GM21526 (cell line): ENCODE measurements at regions not wholly inside any gene's neighbourhood (a gene's known extent, or its start where the extent isn't known, plus 50 kb on each side); places are given as distances from the start of the nearest gene placed in this dataset.
"Not testable (repeated sequence)": the region's sequence is repeated elsewhere in the genome, so short reads cannot be mapped to it uniquely, and the experiment has no call there.

Experiments used
- ATAC-seq: cut with Tn5 transposase; IDR thresholded peaks from one replicate; pipeline ENCODE4 v1.9.1; 2021; ENCODE audit warnings: moderate library complexity; ENCODE audit not compliant: unreplicated experiment, low FRiP score

- ATAC-seq: no peak
Measured at GRCh38 chr6:20263059-20263458, 50.8 kb upstream of the MBOAT1 start.

- ATAC-seq: no peak
Measured at GRCh38 chr6:20265842-20266241, 53.6 kb upstream of the MBOAT1 start.

- ATAC-seq: no peak
Measured at GRCh38 chr6:20266851-20267608, 54.8 kb upstream of the MBOAT1 start.

- ATAC-seq: no peak
Measured at GRCh38 chr6:20269181-20269580, 56.9 kb upstream of the MBOAT1 start.

GRCh38 chr6:20271818-20272217, 59.5 kb upstream of the MBOAT1 start:
- no peak for ATAC-seq

GRCh38 chr6:20274137-20274536, 61.9 kb upstream of the MBOAT1 start:
- ATAC-seq: no peak

GRCh38 chr6:20275837-20276236, 63.6 kb upstream of the MBOAT1 start:
- ATAC-seq: not testable (repeated sequence)

- not testable (repeated sequence) for ATAC-seq
Measured at GRCh38 chr6:20277724-20278123, 65.5 kb upstream of the MBOAT1 start.

GRCh38 chr6:20279051-20279450, 66.8 kb upstream of the MBOAT1 start:
- no peak for ATAC-seq

GRCh38 chr6:20279608-20280287, 67.5 kb upstream of the MBOAT1 start:
- ATAC-seq: no peak

GRCh38 chr6:20280288-20280621, 68.0 kb upstream of the MBOAT1 start:
- no peak for ATAC-seq

- no peak for ATAC-seq
Measured at GRCh38 chr6:20284672-20285071, 72.4 kb upstream of the MBOAT1 start.

GRCh38 chr6:20286968-20287565, 74.8 kb upstream of the MBOAT1 start:
- no peak for ATAC-seq

- peak; percentile 82 for ATAC-seq
Measured at GRCh38 chr6:20291764-20292580, 79.7 kb upstream of the MBOAT1 start.

GRCh38 chr6:20292905-20293304, 80.6 kb upstream of the MBOAT1 start:
- ATAC-seq: no peak

- ATAC-seq: no peak
Measured at GRCh38 chr6:20301256-20301655, 89.0 kb upstream of the MBOAT1 start.

- ATAC-seq: no peak
Measured at GRCh38 chr6:20302168-20302567, 89.9 kb upstream of the MBOAT1 start.

GRCh38 chr6:20302702-20303251, 90.5 kb upstream of the MBOAT1 start:
- no peak for ATAC-seq

GRCh38 chr6:20306491-20306890, 94.2 kb upstream of the MBOAT1 start:
- ATAC-seq: no peak

GRCh38 chr6:20309186-20309585, 92.5 kb upstream of the E2F3 start:
- ATAC-seq: no peak

- ATAC-seq: no peak
Measured at GRCh38 chr6:20310185-20310584, 91.5 kb upstream of the E2F3 start.
